ENCODE measurements at regions not wholly inside any gene's neighbourhood (a gene's known extent, or its start where the extent isn't known, plus 50 kb on each side); places are given as distances from the start of the nearest gene placed in this dataset.

DNA sequence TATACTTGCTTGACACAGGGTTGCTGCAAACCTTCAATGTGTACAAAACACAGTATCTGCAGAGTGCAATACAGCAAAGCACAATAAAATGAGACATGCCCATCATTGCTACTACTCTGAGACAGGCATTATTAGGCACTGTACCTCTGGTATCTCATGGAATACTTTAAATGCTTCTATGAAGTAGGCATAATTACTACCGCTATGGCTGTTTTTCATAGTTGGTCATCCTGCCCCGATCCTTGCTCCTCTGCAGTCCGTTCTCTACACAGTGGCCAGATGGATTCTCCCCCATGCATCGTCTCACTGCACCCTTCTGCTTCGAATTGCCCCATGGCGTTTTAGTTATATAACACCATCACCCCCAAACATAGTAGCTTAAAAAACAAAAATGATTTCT, 83.0 kb upstream of the UBL3 start:
- ChIA-PET POLR2A (no interaction called here), CTCF (ENCODE audit: low intra/inter-chr PET ratio) (no interaction called here)
- Histone ChIP-seq H2AFZ (ENCODE audit: low read depth, low read length) (no peak overlapping the region), H3K4me2 (ENCODE audit: insufficient read depth, low read length) (no peak overlapping the region), H3K4me3 (no peak overlapping the region), H3K9me1 (ENCODE audit: control insufficient read depth, insufficient read depth, low read length) (no peaks in the 10 kb centered on the region), H3K36me3 (ENCODE audit: control insufficient read depth, insufficient read depth, low read length) (no peaks in the 10 kb centered on the region), H3K9me3 (replicated peaks; ENCODE audit: control insufficient read depth, insufficient read depth, low read depth, low read length) (no peaks in the 10 kb centered on the region), H3K9ac (ENCODE audit: insufficient read depth in 1 of 2, low read depth in 2 of 2, low read length in 2 of 2) (no peak overlapping the region), H3K27ac (ENCODE audit: extremely low read depth, low read depth, low read length) (no peak overlapping the region), H4K20me1 (replicated peaks; ENCODE audit: control insufficient read depth, insufficient read depth, low read length) (no peaks in the 10 kb centered on the region), H3K79me2 (ENCODE audit: control insufficient read depth, insufficient read depth, low read length) (no peaks in the 10 kb centered on the region), H3K4me1 (replicated peaks in 1 of 2; ENCODE audit: control insufficient read depth in 2 of 2, insufficient read depth in 2 of 2, low read length in 2 of 2) (no peaks in the 10 kb centered on the region), H3K27me3 (ENCODE audit: control insufficient read depth in 2 of 2, insufficient read depth in 2 of 2, low read length in 2 of 2) (peaks cover 2 to 11% of the 10 kb centered on the region in 2 experiments; a peak in 1 of 5 replicates)
- no TSS peak for BruUV-seq (replicated peaks)
- intact Hi-C loops (cut with micrococcal nuclease) (no loop called here), in situ Hi-C loops (cut with MboI) (no loop called here)
- FAIRE-seq (no peak), DNase-seq (ENCODE audit: extremely low read depth in 1 of 4, low spot score in 3 of 4) (no peak), ATAC-seq (no peak)
- 0% methylated on average over 6 of the region's 6 CpGs for WGBS (ENCODE audit: insufficient coverage, low coverage, missing lambda C conversion rate)
- TF ChIP-seq POU5F1 (IDR thresholded peaks at IDR 0.05; ENCODE audit: borderline replicate concordance, low read depth, low read length, partially characterized antibody) = no peak
- no peak for TF ChIP-seq EP300 (IDR thresholded peaks at IDR 0.05; ENCODE audit: low read length)
- TF ChIP-seq ETS1 (conservative IDR thresholded peaks at IDR 0.05; ENCODE audit: control insufficient read depth, low read depth, low read length) = no peak
- TF ChIP-seq, protein P1, sequence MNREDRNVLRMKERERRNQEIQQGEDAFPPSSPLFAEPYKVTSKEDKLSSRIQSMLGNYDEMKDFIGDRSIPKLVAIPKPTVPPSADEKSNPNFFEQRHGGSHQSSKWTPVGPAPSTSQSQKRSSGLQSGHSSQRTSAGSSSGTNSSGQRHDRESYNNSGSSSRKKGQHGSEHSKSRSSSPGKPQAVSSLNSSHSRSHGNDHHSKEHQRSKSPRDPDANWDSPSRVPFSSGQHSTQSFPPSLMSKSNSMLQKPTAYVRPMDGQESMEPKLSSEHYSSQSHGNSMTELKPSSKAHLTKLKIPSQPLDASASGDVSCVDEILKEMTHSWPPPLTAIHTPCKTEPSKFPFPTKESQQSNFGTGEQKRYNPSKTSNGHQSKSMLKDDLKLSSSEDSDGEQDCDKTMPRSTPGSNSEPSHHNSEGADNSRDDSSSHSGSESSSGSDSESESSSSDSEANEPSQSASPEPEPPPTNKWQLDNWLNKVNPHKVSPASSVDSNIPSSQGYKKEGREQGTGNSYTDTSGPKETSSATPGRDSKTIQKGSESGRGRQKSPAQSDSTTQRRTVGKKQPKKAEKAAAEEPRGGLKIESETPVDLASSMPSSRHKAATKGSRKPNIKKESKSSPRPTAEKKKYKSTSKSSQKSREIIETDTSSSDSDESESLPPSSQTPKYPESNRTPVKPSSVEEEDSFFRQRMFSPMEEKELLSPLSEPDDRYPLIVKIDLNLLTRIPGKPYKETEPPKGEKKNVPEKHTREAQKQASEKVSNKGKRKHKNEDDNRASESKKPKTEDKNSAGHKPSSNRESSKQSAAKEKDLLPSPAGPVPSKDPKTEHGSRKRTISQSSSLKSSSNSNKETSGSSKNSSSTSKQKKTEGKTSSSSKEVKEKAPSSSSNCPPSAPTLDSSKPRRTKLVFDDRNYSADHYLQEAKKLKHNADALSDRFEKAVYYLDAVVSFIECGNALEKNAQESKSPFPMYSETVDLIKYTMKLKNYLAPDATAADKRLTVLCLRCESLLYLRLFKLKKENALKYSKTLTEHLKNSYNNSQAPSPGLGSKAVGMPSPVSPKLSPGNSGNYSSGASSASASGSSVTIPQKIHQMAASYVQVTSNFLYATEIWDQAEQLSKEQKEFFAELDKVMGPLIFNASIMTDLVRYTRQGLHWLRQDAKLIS (CRISPR knock-in tag; IDR thresholded peaks at IDR 0.05) = no peak
- TF ChIP-seq, protein P2, sequence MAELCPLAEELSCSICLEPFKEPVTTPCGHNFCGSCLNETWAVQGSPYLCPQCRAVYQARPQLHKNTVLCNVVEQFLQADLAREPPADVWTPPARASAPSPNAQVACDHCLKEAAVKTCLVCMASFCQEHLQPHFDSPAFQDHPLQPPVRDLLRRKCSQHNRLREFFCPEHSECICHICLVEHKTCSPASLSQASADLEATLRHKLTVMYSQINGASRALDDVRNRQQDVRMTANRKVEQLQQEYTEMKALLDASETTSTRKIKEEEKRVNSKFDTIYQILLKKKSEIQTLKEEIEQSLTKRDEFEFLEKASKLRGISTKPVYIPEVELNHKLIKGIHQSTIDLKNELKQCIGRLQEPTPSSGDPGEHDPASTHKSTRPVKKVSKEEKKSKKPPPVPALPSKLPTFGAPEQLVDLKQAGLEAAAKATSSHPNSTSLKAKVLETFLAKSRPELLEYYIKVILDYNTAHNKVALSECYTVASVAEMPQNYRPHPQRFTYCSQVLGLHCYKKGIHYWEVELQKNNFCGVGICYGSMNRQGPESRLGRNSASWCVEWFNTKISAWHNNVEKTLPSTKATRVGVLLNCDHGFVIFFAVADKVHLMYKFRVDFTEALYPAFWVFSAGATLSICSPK (IDR thresholded peaks at IDR 0.05; ENCODE audit: borderline replicate concordance) = no peak
- TF ChIP-seq, protein P3, sequence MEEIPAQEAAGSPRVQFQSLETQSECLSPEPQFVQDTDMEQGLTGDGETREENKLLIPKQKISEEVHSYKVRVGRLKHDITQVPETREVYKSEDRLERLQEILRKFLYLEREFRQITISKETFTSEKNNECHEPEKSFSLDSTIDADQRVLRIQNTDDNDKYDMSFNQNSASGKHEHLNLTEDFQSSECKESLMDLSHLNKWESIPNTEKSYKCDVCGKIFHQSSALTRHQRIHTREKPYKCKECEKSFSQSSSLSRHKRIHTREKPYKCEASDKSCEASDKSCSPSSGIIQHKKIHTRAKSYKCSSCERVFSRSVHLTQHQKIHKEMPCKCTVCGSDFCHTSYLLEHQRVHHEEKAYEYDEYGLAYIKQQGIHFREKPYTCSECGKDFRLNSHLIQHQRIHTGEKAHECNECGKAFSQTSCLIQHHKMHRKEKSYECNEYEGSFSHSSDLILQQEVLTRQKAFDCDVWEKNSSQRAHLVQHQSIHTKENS (CRISPR knock-in tag; IDR thresholded peaks at IDR 0.05) = no peak
- no peak for TF ChIP-seq CTBP1 (IDR thresholded peaks at IDR 0.05; ENCODE audit: borderline replicate concordance)
- TF ChIP-seq DPF2 (IDR thresholded peaks at IDR 0.05) = no peak
- TF ChIP-seq ZSCAN32 (CRISPR knock-in tag; IDR thresholded peaks at IDR 0.05) = no peak
- TF ChIP-seq ZNF507 (tag; conservative IDR thresholded peaks at IDR 0.05) = no peak
- TF ChIP-seq STAG1 (CRISPR knock-in tag; IDR thresholded peaks at IDR 0.05; ENCODE audit: borderline replicate concordance) = no peak
- TF ChIP-seq FOXA1 (IDR thresholded peaks at IDR 0.05; ENCODE audit: borderline replicate concordance) = no peak
- no peak for TF ChIP-seq HEY1 (CRISPR knock-in tag; IDR thresholded peaks at IDR 0.05; ENCODE audit: borderline replicate concordance)
- no peak for TF ChIP-seq THRB (CRISPR knock-in tag; conservative IDR thresholded peaks at IDR 0.05)
- no peak for TF ChIP-seq NFRKB (IDR thresholded peaks at IDR 0.05; ENCODE audit: low read depth)
